Neural progenitor cell (in vitro differentiated cells): ENCODE measurements at regions not wholly inside any gene's neighbourhood (a gene's known extent, or its start where the extent isn't known, plus 50 kb on each side); places are given as distances from the start of the nearest gene placed in this dataset.
"Not testable (repeated sequence)": the region's sequence is repeated elsewhere in the genome, so short reads cannot be mapped to it uniquely, and the experiment has no call there.

Experiments used
- EZH2 ChIP-seq: fragments of 200-600 bp; sonication (generic); IDR thresholded peaks from 2 replicates; pipeline ENCODE4 v1.6.1; 2017; ENCODE audit warnings: antibody characterized with exemption, mild to moderate bottlenecking, moderate library complexity
- EZH2phosphoT487 ChIP-seq: fragments of 200-600 bp; sonication (generic); IDR thresholded peaks from 2 replicates; pipeline ENCODE4 v1.6.1; 2017; ENCODE audit warnings: antibody characterized with exemption
- TF ChIP-seq, protein P1 (sequence below): fragments of 200-600 bp; sonication (generic); IDR thresholded peaks from 2 replicates; pipeline ENCODE4 v1.5.1; 2017; ENCODE audit warnings: antibody characterized with exemption, mild to moderate bottlenecking

DNA sequence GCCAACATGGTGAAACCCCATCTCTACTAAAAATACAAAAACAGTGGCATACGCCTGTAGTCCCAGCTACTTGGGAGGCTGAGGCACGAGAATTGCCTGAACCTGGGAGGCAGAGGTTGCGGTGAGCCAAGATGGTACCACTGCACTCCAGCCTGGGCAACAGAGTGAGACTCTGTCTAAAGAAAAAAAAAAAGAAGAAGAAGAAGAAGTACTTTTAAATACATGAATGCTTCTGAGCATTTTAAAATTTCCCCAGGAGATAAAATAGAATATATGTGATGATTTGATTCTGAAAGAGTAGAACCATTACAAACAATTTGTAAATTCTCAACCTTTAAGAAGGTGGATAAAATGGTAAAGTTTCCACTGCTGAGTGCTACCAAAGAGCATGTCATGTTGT lies 97.2 kb downstream of the PLEKHG1 start:
- not testable (repeated sequence) for TF ChIP-seq EZH2, EZH2phosphoT487
- TF ChIP-seq, protein P1, sequence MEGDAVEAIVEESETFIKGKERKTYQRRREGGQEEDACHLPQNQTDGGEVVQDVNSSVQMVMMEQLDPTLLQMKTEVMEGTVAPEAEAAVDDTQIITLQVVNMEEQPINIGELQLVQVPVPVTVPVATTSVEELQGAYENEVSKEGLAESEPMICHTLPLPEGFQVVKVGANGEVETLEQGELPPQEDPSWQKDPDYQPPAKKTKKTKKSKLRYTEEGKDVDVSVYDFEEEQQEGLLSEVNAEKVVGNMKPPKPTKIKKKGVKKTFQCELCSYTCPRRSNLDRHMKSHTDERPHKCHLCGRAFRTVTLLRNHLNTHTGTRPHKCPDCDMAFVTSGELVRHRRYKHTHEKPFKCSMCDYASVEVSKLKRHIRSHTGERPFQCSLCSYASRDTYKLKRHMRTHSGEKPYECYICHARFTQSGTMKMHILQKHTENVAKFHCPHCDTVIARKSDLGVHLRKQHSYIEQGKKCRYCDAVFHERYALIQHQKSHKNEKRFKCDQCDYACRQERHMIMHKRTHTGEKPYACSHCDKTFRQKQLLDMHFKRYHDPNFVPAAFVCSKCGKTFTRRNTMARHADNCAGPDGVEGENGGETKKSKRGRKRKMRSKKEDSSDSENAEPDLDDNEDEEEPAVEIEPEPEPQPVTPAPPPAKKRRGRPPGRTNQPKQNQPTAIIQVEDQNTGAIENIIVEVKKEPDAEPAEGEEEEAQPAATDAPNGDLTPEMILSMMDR = not testable (repeated sequence)
